Tibial nerve (tissue), 4 donors: ENCODE measurements at regions not wholly inside any gene's neighbourhood (a gene's known extent, or its start where the extent isn't known, plus 50 kb on each side); places are given as distances from the start of the nearest gene placed in this dataset.

Experiments used
- DNase-seq, 2 donors: peaks; one replicate each; pipeline ENCODE4 v3.0.0-alpha.2; 2019; ENCODE audit warnings: low spot score in 2 of 2
- H3K27ac ChIP-seq, 4 donors: fragments of 200-600 bp; sonication (generic) in 3 of 4; one replicate each; pipeline ENCODE4 v1.5.1; 2017 to 2019; ENCODE audit warnings: mild to moderate bottlenecking in 1 of 4
- H3K27me3 ChIP-seq, 2 donors: fragments of 200-600 bp; sonication (generic) in 1 of 2; one replicate each; pipeline versions ENCODE4 v1.5.1 to v1.6.0; 2017 to 2019
- H3K36me3 ChIP-seq, 3 donors: fragments of 200-600 bp; sonication (generic); one replicate each; pipeline ENCODE4 v1.5.1; 2018 to 2019
- H3K4me1 ChIP-seq, 4 donors: fragments of 200-600 bp; sonication (generic) in 3 of 4; one replicate each; pipeline ENCODE4 v1.5.1; 2017 to 2019
- H3K4me3 ChIP-seq, 4 donors: fragments of 200-600 bp; sonication (generic) in 3 of 4; one replicate each; pipeline ENCODE4 v1.5.1; 2017 to 2019; ENCODE audit warnings: mild to moderate bottlenecking in 1 of 4, moderate library complexity in 1 of 4
- H3K9me3 ChIP-seq, 4 donors: fragments of 200-600 bp; sonication (generic) in 3 of 4; one replicate each; pipeline ENCODE4 v1.5.1; 2017 to 2019
- EP300 ChIP-seq, 2 donors: sonication (generic); formaldehyde crosslinking; IDR thresholded peaks; one replicate each; pipeline ENCODE4 v1.6.1; 2017; ENCODE audit warnings: antibody characterized with exemption in 2 of 2, mild to moderate bottlenecking in 1 of 2
- POLR2A ChIP-seq, 2 donors: fragments of 450-650 bp; IDR thresholded peaks; one replicate each; pipeline ENCODE4 v1.6.1; 2017; ENCODE audit warnings: antibody characterized with exemption in 2 of 2, mild to moderate bottlenecking in 2 of 2, moderate library complexity in 2 of 2
- WGBS, 2 donors: methylation state at CpG; one replicate each; pipeline ENCODE4 v1.1.5; 2018; 5-methylcytosine and 5-hydroxymethylcytosine counted together
- TF ChIP-seq, protein P1 (sequence below), 5 experiments: fragments of 200-600 bp in 3 of 5; fragments of 450-650 bp in 2 of 5; sonication (generic) in 3 of 5; IDR thresholded peaks; one replicate each; pipeline ENCODE4 v1.5.1; 2016 to 2019; ENCODE audit warnings: antibody characterized with exemption in 5 of 5, mild to moderate bottlenecking in 3 of 5, moderate library complexity in 2 of 5

- H3K4me1 ChIP-seq, result no peaks in the 10 kb centered on the region
- 48 to 61% methylated on average over 6 of the region's 6 CpGs for WGBS, 2 donors
- DNase-seq, result no peak
- no peak overlapping the region for H3K4me3 ChIP-seq
- TF ChIP-seq EP300 (IDR thresholded peaks at IDR 0.05), result no peak
- TF ChIP-seq POLR2A (IDR thresholded peaks at IDR 0.05), result no peak
- TF ChIP-seq, protein P1, sequence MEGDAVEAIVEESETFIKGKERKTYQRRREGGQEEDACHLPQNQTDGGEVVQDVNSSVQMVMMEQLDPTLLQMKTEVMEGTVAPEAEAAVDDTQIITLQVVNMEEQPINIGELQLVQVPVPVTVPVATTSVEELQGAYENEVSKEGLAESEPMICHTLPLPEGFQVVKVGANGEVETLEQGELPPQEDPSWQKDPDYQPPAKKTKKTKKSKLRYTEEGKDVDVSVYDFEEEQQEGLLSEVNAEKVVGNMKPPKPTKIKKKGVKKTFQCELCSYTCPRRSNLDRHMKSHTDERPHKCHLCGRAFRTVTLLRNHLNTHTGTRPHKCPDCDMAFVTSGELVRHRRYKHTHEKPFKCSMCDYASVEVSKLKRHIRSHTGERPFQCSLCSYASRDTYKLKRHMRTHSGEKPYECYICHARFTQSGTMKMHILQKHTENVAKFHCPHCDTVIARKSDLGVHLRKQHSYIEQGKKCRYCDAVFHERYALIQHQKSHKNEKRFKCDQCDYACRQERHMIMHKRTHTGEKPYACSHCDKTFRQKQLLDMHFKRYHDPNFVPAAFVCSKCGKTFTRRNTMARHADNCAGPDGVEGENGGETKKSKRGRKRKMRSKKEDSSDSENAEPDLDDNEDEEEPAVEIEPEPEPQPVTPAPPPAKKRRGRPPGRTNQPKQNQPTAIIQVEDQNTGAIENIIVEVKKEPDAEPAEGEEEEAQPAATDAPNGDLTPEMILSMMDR (IDR thresholded peaks at IDR 0.05), result no peak
- H3K27ac ChIP-seq, result no peak overlapping the region
- no peaks in the 10 kb centered on the region for H3K27me3 ChIP-seq
- H3K36me3 ChIP-seq, result no peaks in the 10 kb centered on the region
- no peaks in the 10 kb centered on the region for H3K9me3 ChIP-seq
These were observed 464.2 kb upstream of the EEF2KMT start for GRCh38 chr16:5561800-5562199.

GRCh38 chr16:5560084-5560483 is 462.5 kb upstream of the EEF2KMT start:
- Histone ChIP-seq H3K27ac (no peak overlapping the region), H3K36me3 (no peaks in the 10 kb centered on the region), H3K9me3 (no peaks in the 10 kb centered on the region), H3K27me3 (no peaks in the 10 kb centered on the region), H3K4me1 (no peaks in the 10 kb centered on the region), H3K4me3 (no peak overlapping the region)
- TF ChIP-seq POLR2A (IDR thresholded peaks at IDR 0.05) (no peak), EP300 (IDR thresholded peaks at IDR 0.05) (no peak)
- TF ChIP-seq, protein P1 (IDR thresholded peaks at IDR 0.05), result no peak
- WGBS, 2 donors, result 77 to 91% methylated on average over 1 of the region's 2 CpGs
- no peak for DNase-seq

DNA sequence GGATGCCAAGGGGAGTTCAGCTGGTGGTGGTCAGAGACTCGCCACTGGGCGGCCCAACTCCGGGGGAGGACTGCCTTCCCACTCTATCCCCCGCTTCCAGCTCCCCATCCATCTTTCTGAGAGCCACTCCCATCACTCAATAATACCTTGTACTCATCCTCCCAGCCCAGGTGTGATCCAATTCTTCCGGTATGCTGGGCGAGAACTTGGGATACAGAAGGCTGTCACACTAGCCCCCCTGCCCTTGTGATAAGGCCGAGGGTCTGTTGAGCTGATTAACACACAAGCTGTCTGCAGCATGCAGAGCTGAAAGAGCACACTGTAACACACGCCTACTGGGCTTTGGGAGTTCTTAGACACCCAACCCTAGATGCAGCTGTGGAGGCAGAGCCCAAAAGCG is 460.4 kb upstream of the EEF2KMT start:
- no peaks in the 10 kb centered on the region for H3K27me3 ChIP-seq
- no peaks in the 10 kb centered on the region for H3K4me1 ChIP-seq
- no peak overlapping the region for H3K4me3 ChIP-seq
- H3K36me3 ChIP-seq, result no peaks in the 10 kb centered on the region
- H3K9me3 ChIP-seq, result no peaks in the 10 kb centered on the region
- no peak overlapping the region for H3K27ac ChIP-seq
- WGBS, 2 donors, result 56 to 72% methylated on average over 9 of the region's 9 CpGs
- no peak for DNase-seq
- TF ChIP-seq, protein P1 (IDR thresholded peaks at IDR 0.05), result no peak
- TF ChIP-seq EP300 (IDR thresholded peaks at IDR 0.05) (no peak), POLR2A (IDR thresholded peaks at IDR 0.05) (no peak)

GRCh38 chr16:5557448-5557847 is 459.9 kb upstream of the EEF2KMT start:
- 92 to 93% methylated on average over 3 of the region's 3 CpGs for WGBS, 2 donors
- no peak for DNase-seq
- Histone ChIP-seq H3K36me3 (no peaks in the 10 kb centered on the region), H3K27me3 (no peaks in the 10 kb centered on the region), H3K4me1 (no peaks in the 10 kb centered on the region), H3K27ac (no peak overlapping the region), H3K4me3 (no peak overlapping the region), H3K9me3 (peaks cover 0 to 1% (median 0%) of the 10 kb centered on the region in 4 donors)
- TF ChIP-seq POLR2A (IDR thresholded peaks at IDR 0.05) (no peak), EP300 (IDR thresholded peaks at IDR 0.05) (no peak)
- TF ChIP-seq, protein P1 (IDR thresholded peaks at IDR 0.05), result no peak

- WGBS, 2 donors, result 71 to 77% methylated on average over 13 of the region's 13 CpGs
These were observed 458.7 kb upstream of the EEF2KMT start for GRCh38 chr16:5556158-5556810.

More at GRCh38 chr16:5556158-5556810, 458.7 kb upstream of the EEF2KMT start:
- H3K27ac ChIP-seq, result no peak overlapping the region
- DNase-seq, result no peak
- H3K27me3 ChIP-seq, result no peaks in the 10 kb centered on the region
- no peak overlapping the region for H3K4me3 ChIP-seq
- TF ChIP-seq POLR2A (IDR thresholded peaks at IDR 0.05) (no peak), EP300 (IDR thresholded peaks at IDR 0.05) (no peak)
- TF ChIP-seq, protein P1 (IDR thresholded peaks at IDR 0.05), result no peak
- H3K36me3 ChIP-seq, result no peaks in the 10 kb centered on the region
- peaks cover 0 to 5% (median 0%) of the 10 kb centered on the region in 4 donors for H3K9me3 ChIP-seq
- no peaks in the 10 kb centered on the region for H3K4me1 ChIP-seq
